Gastrocnemius medialis (tissue), 4 donors: ENCODE measurements at regions not wholly inside any gene's neighbourhood (a gene's known extent, or its start where the extent isn't known, plus 50 kb on each side); places are given as distances from the start of the nearest gene placed in this dataset.

ENCODE experiments used
- CTCF ChIP-seq, 5 experiments: fragments of 450-650 bp in 3 of 5; fragments of 200-600 bp in 2 of 5; sonication (generic) in 2 of 5; IDR thresholded peaks in 4 of 5; conservative IDR thresholded peaks in 1 of 5; 1 replicate in 4 of 5; 2 replicates in 1 of 5; pipeline ENCODE4 v1.5.1; 2016 to 2019; ENCODE audit warnings: antibody characterized with exemption in 5 of 5, mild to moderate bottlenecking in 3 of 5, moderate library complexity in 3 of 5
- POLR2A ChIP-seq, 2 donors: fragments of 450-650 bp; IDR thresholded peaks; one replicate each; pipeline ENCODE4 v1.6.1; 2017; ENCODE audit warnings: antibody characterized with exemption in 2 of 2, mild to moderate bottlenecking in 2 of 2, moderate library complexity in 2 of 2

GRCh38 chr7:142567201-142568075 is 181.8 kb upstream of the PRSS1 start:
- TF ChIP-seq CTCF (IDR thresholded peaks at IDR 0.05 in 4 of 5, conservative IDR thresholded peaks at IDR 0.05 in 1 of 5) = no peak
- no peak for TF ChIP-seq POLR2A (IDR thresholded peaks at IDR 0.05)
